GM12891 (cell line): ENCODE measurements at regions not wholly inside any gene's neighbourhood (a gene's known extent, or its start where the extent isn't known, plus 50 kb on each side); places are given as distances from the start of the nearest gene placed in this dataset.

ENCODE experiments used
- POLR2A ChIP-seq: IDR thresholded peaks from 2 replicates; pipeline ENCODE4 v1.6.1; 2011; ENCODE audit warnings: low read depth, low read length, control low read depth
- POLR2AphosphoS5 ChIP-seq: IDR thresholded peaks from 2 replicates; pipeline ENCODE4 v1.6.1; 2011; ENCODE audit warnings: low read depth, low read length, control low read depth
- SPI1 ChIP-seq: IDR thresholded peaks from 2 replicates; pipeline ENCODE4 v1.6.1; 2011; ENCODE audit warnings: low read depth, low read length, control low read depth
- TAF1 ChIP-seq: IDR thresholded peaks from 2 replicates; pipeline ENCODE4 v1.6.1; 2011; ENCODE audit warnings: low read depth, low read length, control low read depth

DNA sequence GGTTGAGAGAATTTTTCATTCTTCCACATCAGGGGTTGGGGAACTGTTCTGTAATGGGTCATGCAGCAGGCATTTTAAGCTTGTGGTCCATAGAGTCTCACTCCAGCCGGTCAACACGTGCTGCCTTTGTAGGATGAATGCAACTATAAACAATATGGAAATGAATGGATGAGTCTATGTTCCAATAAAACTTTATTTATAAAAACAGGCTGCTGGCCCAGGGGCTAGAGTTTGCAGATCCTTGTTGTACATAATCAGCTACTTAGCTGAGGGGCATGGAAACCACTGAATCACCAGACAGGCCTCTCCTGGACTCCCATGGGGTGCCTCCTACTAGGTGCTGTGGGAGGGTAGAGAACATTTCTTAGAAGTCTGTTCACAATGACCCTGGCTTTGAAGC lies 243.4 kb downstream of the BMP7 start:
- TF ChIP-seq POLR2A (no peak), TAF1 (no peak), SPI1 (no peak), POLR2AphosphoS5 (no peak)
